NCI-H2227 (cell line): ENCODE measurements at regions not wholly inside any gene's neighbourhood (a gene's known extent, or its start where the extent isn't known, plus 50 kb on each side); places are given as distances from the start of the nearest gene placed in this dataset.

Experiments used
- DNase-seq: peaks from one replicate; lab custom pipeline; 2025; ENCODE audit not compliant: unreplicated experiment; lab: John Stamatoyannopoulos, UW

GRCh38 chr4:79476196-79476595 is 68.2 kb upstream of the GK2 start:
- no peak for DNase-seq

GRCh38 chr4:79473439-79473724 is 65.4 kb upstream of the GK2 start:
- no peak for DNase-seq

GRCh38 chr4:79472693-79473438 is 64.8 kb upstream of the GK2 start:
- no peak for DNase-seq

- DNase-seq: no peak
These were observed 64.0 kb upstream of the GK2 start for GRCh38 chr4:79472036-79472435.

- no peak for DNase-seq
These were observed 63.3 kb upstream of the GK2 start for GRCh38 chr4:79471309-79471708.

- DNase-seq: no peak
These were observed 59.4 kb upstream of the GK2 start for GRCh38 chr4:79467246-79467932.

- no peak for DNase-seq
These were observed 58.6 kb upstream of the GK2 start for GRCh38 chr4:79466621-79467020.
